Cardiac muscle cell (in vitro differentiated cells and primary cell): ENCODE measurements at regions not wholly inside any gene's neighbourhood (a gene's known extent, or its start where the extent isn't known, plus 50 kb on each side); places are given as distances from the start of the nearest gene placed in this dataset.

Experiments used
- DNase-seq, 2 donors: peaks; one replicate each; pipeline versions ENCODE4 v3.0.0 to v3.0.0-alpha.2; 2010 to 2017; ENCODE audit warnings: low read depth in 1 of 2, low spot score in 1 of 2
- H3K27ac ChIP-seq: fragments of 200-600 bp; sonication (generic); 2 replicates; pipeline ENCODE4 v1.5.1; 2016
- H3K27me3 ChIP-seq: fragments of 200-600 bp; sonication (generic); 2 replicates; pipeline ENCODE4 v1.6.0; 2016; ENCODE audit warnings: control low read depth
- H3K36me3 ChIP-seq: fragments of 200-600 bp; sonication (generic); 2 replicates; pipeline ENCODE4 v1.5.1; 2016; ENCODE audit warnings: control low read depth
- H3K4me1 ChIP-seq: fragments of 200-600 bp; sonication (generic); 2 replicates; pipeline ENCODE4 v1.8.1; 2017; ENCODE audit warnings: low read depth, mild to moderate bottlenecking, mixed run types
- H3K4me3 ChIP-seq: fragments of 200-600 bp; sonication (generic); 2 replicates; pipeline ENCODE4 v1.5.1; 2016; ENCODE audit warnings: mild to moderate bottlenecking
- H3K9me3 ChIP-seq: fragments of 200-600 bp; sonication (generic); 2 replicates; pipeline ENCODE4 v1.5.1; 2017; ENCODE audit warnings: low read depth, mild to moderate bottlenecking, control low read depth
- CTCF ChIP-seq: IDR thresholded peaks from 2 replicates; pipeline ENCODE4 v1.5.1; 2012; ENCODE audit warnings: low read depth, mild to moderate bottlenecking, low read length

GRCh38 chr2:41293491-41293890, 754.3 kb upstream of the PKDCC start:
- DNase-seq, result no peak
- no peak overlapping the region for H3K4me3 ChIP-seq
- peaks cover 8% of the 10 kb centered on the region for H3K4me1 ChIP-seq
- no peaks in the 10 kb centered on the region for H3K27me3 ChIP-seq
- H3K36me3 ChIP-seq, result no peaks in the 10 kb centered on the region
- no peak overlapping the region for H3K27ac ChIP-seq
- H3K9me3 ChIP-seq, result no peaks in the 10 kb centered on the region
- no peak for TF ChIP-seq CTCF

- no peaks in the 10 kb centered on the region for H3K27me3 ChIP-seq
- H3K27ac ChIP-seq, result no peak overlapping the region
- H3K36me3 ChIP-seq, result no peaks in the 10 kb centered on the region
- no peak overlapping the region for H3K4me3 ChIP-seq
- no peak for TF ChIP-seq CTCF
- H3K4me1 ChIP-seq, result peaks cover 8% of the 10 kb centered on the region
- H3K9me3 ChIP-seq, result no peaks in the 10 kb centered on the region
- DNase-seq, result peak; percentile 14 to 53
Observed at GRCh38 chr2:41294331-41294730, 753.5 kb upstream of the PKDCC start.

- no peak for TF ChIP-seq CTCF
- H3K9me3 ChIP-seq, result no peaks in the 10 kb centered on the region
Observed at GRCh38 chr2:41313082-41313481, 734.7 kb upstream of the PKDCC start.

GRCh38 chr2:41314511-41315070, 733.2 kb upstream of the PKDCC start:
- no peak for TF ChIP-seq CTCF
- no peak overlapping the region for H3K27ac ChIP-seq
- DNase-seq, result no peak
- no peaks in the 10 kb centered on the region for H3K9me3 ChIP-seq
- H3K4me1 ChIP-seq, result no peaks in the 10 kb centered on the region
- H3K36me3 ChIP-seq, result no peaks in the 10 kb centered on the region
- H3K4me3 ChIP-seq, result no peak overlapping the region
- no peaks in the 10 kb centered on the region for H3K27me3 ChIP-seq

More at GRCh38 chr2:41313082-41313481, 734.7 kb upstream of the PKDCC start:
- H3K4me3 ChIP-seq, result no peak overlapping the region
- H3K36me3 ChIP-seq, result no peaks in the 10 kb centered on the region
- no peaks in the 10 kb centered on the region for H3K4me1 ChIP-seq
- no peak for DNase-seq
- no peaks in the 10 kb centered on the region for H3K27me3 ChIP-seq
- no peak overlapping the region for H3K27ac ChIP-seq

- no peak for DNase-seq
- Histone ChIP-seq H3K9me3 (no peaks in the 10 kb centered on the region), H3K36me3 (no peaks in the 10 kb centered on the region)
Observed at GRCh38 chr2:41319437-41319836, 728.4 kb upstream of the PKDCC start.

More at GRCh38 chr2:41319437-41319836, 728.4 kb upstream of the PKDCC start:
- Histone ChIP-seq H3K27ac (no peak overlapping the region), H3K27me3 (no peaks in the 10 kb centered on the region), H3K4me3 (no peak overlapping the region), H3K4me1 (no peaks in the 10 kb centered on the region)
- TF ChIP-seq CTCF, result no peak
